NT2/D1 (cell line): ENCODE measurements at regions not wholly inside any gene's neighbourhood (a gene's known extent, or its start where the extent isn't known, plus 50 kb on each side); places are given as distances from the start of the nearest gene placed in this dataset.

ENCODE experiments used
- SUZ12 ChIP-seq: IDR thresholded peaks from 2 replicates; pipeline ENCODE4 v1.6.1; 2011; ENCODE audit not compliant: insufficient read length, insufficient read depth; ENCODE audit errors: extremely low read depth
- ZNF274 ChIP-seq: IDR thresholded peaks from 2 replicates; pipeline ENCODE4 v1.6.1; 2011; ENCODE audit warnings: mild to moderate bottlenecking, low read depth, low read length

DNA sequence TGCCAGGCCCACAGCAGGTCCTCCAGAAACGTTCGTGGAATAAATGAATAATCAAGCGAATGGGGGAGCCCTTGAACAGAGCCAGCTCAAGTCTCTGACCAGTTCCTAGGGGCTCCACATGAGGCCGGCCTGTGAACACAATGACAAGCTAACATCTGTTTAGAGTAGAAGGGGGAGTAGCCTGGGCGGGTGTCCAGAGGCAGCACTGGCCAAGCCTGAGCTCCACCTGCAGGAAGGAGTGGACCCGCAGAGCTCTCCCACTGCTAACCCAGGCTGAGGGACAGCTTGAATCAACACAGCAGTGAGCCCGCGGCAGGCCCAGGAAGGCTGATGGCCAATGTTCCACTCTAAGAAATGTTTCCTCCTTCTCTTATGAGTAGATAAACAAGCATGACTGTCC, 234.8 kb upstream of the RAB6C start:
- TF ChIP-seq ZNF274 (no peak), SUZ12 (no peak)
